ENCODE measurements at regions not wholly inside any gene's neighbourhood (a gene's known extent, or its start where the extent isn't known, plus 50 kb on each side); places are given as distances from the start of the nearest gene placed in this dataset.

DNA sequence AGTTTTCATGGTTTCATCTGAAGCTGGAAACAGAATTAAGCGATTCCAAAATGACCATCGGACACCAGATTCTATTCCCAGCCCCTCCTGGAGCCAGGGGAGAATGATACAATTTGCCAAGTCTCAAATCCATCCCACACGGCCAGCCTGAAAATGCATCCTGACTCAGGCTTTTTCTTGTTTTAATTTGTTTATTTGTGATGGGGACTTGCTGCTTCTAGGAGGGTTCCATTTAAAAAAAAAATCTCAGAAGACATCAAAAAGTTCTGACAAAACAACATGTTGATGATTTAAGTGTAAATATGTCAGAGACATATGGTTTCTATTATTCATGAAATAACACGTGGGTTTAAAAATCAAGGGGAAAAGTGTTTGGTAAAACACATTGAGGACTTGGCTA, 173.2 kb downstream of the GAS1 start (continued):
- TF ChIP-seq, protein P1, sequence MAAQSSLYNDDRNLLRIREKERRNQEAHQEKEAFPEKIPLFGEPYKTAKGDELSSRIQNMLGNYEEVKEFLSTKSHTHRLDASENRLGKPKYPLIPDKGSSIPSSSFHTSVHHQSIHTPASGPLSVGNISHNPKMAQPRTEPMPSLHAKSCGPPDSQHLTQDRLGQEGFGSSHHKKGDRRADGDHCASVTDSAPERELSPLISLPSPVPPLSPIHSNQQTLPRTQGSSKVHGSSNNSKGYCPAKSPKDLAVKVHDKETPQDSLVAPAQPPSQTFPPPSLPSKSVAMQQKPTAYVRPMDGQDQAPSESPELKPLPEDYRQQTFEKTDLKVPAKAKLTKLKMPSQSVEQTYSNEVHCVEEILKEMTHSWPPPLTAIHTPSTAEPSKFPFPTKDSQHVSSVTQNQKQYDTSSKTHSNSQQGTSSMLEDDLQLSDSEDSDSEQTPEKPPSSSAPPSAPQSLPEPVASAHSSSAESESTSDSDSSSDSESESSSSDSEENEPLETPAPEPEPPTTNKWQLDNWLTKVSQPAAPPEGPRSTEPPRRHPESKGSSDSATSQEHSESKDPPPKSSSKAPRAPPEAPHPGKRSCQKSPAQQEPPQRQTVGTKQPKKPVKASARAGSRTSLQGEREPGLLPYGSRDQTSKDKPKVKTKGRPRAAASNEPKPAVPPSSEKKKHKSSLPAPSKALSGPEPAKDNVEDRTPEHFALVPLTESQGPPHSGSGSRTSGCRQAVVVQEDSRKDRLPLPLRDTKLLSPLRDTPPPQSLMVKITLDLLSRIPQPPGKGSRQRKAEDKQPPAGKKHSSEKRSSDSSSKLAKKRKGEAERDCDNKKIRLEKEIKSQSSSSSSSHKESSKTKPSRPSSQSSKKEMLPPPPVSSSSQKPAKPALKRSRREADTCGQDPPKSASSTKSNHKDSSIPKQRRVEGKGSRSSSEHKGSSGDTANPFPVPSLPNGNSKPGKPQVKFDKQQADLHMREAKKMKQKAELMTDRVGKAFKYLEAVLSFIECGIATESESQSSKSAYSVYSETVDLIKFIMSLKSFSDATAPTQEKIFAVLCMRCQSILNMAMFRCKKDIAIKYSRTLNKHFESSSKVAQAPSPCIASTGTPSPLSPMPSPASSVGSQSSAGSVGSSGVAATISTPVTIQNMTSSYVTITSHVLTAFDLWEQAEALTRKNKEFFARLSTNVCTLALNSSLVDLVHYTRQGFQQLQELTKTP (IDR thresholded peaks at IDR 0.05; ENCODE audit: low read depth in 1 of 2, partially characterized antibody in 2 of 2), result no peak
- no peak for TF ChIP-seq SAFB2 (IDR thresholded peaks at IDR 0.05; ENCODE audit: borderline replicate concordance, low read depth, low read length, severe bottlenecking)
- TF ChIP-seq, protein P2, sequence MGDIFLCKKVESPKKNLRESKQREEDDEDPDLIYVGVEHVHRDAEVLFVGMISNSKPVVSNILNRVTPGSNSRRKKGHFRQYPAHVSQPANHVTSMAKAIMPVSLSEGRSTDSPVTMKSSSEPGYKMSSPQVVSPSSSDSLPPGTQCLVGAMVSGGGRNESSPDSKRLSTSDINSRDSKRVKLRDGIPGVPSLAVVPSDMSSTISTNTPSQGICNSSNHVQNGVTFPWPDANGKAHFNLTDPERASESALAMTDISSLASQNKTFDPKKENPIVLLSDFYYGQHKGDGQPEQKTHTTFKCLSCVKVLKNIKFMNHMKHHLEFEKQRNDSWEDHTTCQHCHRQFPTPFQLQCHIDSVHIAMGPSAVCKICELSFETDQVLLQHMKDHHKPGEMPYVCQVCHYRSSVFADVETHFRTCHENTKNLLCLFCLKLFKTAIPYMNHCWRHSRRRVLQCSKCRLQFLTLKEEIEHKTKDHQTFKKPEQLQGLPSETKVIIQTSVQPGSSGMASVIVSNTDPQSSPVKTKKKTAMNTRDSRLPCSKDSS (IDR thresholded peaks at IDR 0.05; ENCODE audit: low read depth, partially characterized antibody), result no peak

DNA sequence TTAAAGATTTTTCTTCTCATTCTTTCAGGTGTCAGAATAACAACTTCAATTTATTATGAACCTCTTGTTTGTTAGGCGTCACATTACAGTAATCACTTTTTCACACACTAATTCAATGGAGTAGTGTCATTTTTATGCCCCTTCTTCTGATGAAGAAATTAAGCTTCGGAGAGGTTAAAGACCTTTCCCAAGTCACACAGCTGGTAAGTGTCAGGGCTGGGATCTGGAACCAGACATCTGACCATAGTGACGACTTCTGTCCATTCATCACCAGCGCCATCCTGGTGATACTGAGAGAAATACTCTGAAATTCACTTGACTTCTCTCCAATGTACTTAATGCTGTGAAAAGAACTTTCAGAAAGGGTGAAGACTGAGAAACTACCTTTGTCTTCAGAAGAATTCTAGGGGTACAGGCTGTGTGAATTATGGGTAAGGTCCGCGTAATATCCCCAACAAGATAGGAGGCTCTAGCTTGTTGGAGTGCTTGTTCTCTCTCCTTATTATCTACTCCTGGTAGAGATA, 173.8 kb downstream of the GAS1 start:
- H4K20me1 ChIP-seq (replicated peaks; ENCODE audit: control insufficient read depth, insufficient read depth, low read length), result no peaks in the 10 kb centered on the region
- H3K36me3 ChIP-seq (ENCODE audit: control insufficient read depth, insufficient read depth, low read length), result no peaks in the 10 kb centered on the region
- POLR2A ChIA-PET, result no interaction called here
- no peak for DNase-seq (ENCODE audit: extremely low read depth in 1 of 4, low spot score in 3 of 4)
- intact Hi-C loops (cut with micrococcal nuclease) (no loop called here), in situ Hi-C loops (cut with MboI) (no loop called here)
- H3K79me2 ChIP-seq (ENCODE audit: control insufficient read depth, insufficient read depth, low read length), result no peaks in the 10 kb centered on the region
- no peak overlapping the region for H3K27ac ChIP-seq (ENCODE audit: extremely low read depth, low read depth, low read length)
- H3K9me1 ChIP-seq (ENCODE audit: control insufficient read depth, insufficient read depth, low read length), result no peaks in the 10 kb centered on the region
- no peaks in the 10 kb centered on the region for H3K9me3 ChIP-seq (replicated peaks; ENCODE audit: control insufficient read depth, insufficient read depth, low read depth, low read length)
- no peaks in the 10 kb centered on the region for H3K27me3 ChIP-seq (ENCODE audit: control insufficient read depth in 2 of 2, insufficient read depth in 2 of 2, low read length in 2 of 2)
- ATAC-seq, result no peak
- no peaks in the 10 kb centered on the region for H3K4me1 ChIP-seq (replicated peaks in 1 of 2; ENCODE audit: control insufficient read depth in 2 of 2, insufficient read depth in 2 of 2, low read length in 2 of 2)
- H3K4me3 ChIP-seq, result no peak overlapping the region
- no peak for FAIRE-seq
- no peak overlapping the region for H3K4me2 ChIP-seq (ENCODE audit: insufficient read depth, low read length)
- CTCF ChIA-PET (ENCODE audit: low intra/inter-chr PET ratio), result no interaction called here
- H2AFZ ChIP-seq (ENCODE audit: low read depth, low read length), result no peak overlapping the region
- no peak overlapping the region for H3K9ac ChIP-seq (ENCODE audit: insufficient read depth in 1 of 2, low read depth in 2 of 2, low read length in 2 of 2)
- BruUV-seq (replicated peaks), result no TSS peak
- 10% methylated on average over 5 of the region's 6 CpGs for WGBS (ENCODE audit: insufficient coverage, low coverage, missing lambda C conversion rate)
- no peak for TF ChIP-seq TAF9B (IDR thresholded peaks at IDR 0.05; ENCODE audit: partially characterized antibody)
- no peak for TF ChIP-seq SAFB2 (IDR thresholded peaks at IDR 0.05; ENCODE audit: borderline replicate concordance, low read depth, low read length, severe bottlenecking)
- no peak for TF ChIP-seq MAZ (CRISPR knock-in tag; conservative IDR thresholded peaks at IDR 0.05 in 1 of 2, IDR thresholded peaks at IDR 0.05 in 1 of 2)
- TF ChIP-seq NFE2 (IDR thresholded peaks at IDR 0.05; ENCODE audit: low read depth), result no peak
- TF ChIP-seq, protein P2 (IDR thresholded peaks at IDR 0.05; ENCODE audit: low read depth, partially characterized antibody), result no peak
- TF ChIP-seq SP2 (IDR thresholded peaks at IDR 0.05; ENCODE audit: extremely low read depth, low read depth, low read length, poor library complexity, severe bottlenecking), result no peak
- TF ChIP-seq, protein P3, sequence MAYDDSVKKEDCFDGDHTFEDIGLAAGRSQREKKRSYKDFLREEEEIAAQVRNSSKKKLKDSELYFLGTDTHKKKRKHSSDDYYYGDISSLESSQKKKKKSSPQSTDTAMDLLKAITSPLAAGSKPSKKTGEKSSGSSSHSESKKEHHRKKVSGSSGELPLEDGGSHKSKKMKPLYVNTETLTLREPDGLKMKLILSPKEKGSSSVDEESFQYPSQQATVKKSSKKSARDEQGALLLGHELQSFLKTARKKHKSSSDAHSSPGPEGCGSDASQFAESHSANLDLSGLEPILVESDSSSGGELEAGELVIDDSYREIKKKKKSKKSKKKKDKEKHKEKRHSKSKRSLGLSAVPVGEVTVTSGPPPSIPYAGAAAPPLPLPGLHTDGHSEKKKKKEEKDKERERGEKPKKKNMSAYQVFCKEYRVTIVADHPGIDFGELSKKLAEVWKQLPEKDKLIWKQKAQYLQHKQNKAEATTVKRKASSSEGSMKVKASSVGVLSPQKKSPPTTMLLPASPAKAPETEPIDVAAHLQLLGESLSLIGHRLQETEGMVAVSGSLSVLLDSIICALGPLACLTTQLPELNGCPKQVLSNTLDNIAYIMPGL (CRISPR knock-in tag; IDR thresholded peaks at IDR 0.05), result no peak
- TF ChIP-seq KAT7 (CRISPR knock-in tag; IDR thresholded peaks at IDR 0.05; ENCODE audit: borderline replicate concordance), result no peak

Measured in K562 (cell line).